ENCODE measurements at regions not wholly inside any gene's neighbourhood (a gene's known extent, or its start where the extent isn't known, plus 50 kb on each side); places are given as distances from the start of the nearest gene placed in this dataset.

DNA sequence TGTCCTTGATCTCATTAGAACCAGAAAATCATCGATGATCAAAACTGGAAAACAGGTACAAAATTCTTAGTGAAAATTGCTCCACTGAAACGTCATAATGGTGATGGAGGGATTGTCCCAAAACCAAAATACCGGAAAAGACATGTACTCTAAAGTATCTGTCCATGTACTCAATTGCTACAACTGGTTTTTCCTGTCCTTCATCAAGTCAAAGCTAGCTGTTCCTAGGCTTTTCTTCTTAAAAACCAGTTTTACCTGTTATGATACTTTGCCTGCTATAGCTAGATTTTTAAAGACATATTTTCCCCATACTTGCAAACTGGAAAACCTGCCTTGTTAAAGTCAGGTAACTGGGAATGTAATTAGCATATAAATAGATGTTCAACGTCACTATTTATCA lies 50.5 kb upstream of the LRRC1 start:
- DNase-seq (ENCODE audit: low spot score), result no peak

DNA sequence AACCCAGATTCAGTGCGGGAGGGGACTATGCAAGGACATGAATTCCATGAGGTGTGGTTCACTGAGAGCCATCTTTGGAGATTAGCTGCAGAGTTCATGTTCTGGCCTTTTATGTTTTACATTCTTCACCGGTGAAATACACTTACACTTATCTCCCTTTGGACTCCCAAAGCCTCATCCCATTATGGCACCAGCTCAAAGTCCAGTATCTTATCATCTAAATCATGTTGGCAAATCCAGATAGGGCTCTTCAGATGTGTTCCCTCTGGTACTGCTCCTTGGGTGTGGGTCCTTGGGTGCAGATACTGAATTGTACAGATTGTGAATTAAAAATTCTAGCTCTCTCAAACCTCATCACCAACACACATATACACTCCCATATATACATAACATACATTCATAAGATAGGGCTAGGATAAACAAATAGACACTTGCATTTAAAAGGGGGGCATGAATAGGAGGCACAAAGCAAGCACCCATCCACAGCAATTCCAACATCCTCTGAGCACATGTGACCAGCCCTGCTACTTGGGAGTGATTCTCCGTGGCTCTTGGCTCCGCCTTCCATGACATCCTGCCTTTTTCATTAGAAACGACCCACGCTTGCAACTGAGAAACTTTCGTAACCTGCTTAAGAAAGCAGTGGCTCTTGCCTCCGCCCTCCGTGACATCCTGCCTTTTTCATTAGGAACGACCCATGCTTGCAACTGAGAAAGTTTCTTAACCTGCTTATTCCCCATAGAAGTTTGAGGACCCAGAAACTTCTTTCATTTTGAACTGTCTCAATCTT lies 53.6 kb upstream of the LRRC1 start:
- no peak for DNase-seq (ENCODE audit: low spot score)

DNA sequence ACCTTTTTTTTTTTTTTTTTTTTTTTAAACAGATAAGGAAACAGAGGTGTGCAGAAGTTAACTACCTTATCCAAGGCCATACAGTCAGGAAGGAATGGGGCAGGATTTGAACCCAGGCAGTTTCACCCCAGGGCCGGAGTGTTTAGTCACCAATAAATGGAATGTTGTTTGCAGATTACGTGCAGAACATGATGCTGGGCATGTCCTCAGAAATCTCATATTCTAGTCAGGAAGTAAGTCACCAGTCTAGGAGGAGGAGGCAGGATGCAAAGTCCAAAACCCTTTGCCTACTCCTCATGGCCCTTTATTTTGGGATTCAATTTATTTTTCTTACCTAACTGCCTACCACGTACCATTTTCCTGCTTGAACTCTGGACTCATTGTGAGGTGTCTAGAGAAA lies 57.1 kb upstream of the LRRC1 start:
- DNase-seq (ENCODE audit: low spot score), result no peak

DNA sequence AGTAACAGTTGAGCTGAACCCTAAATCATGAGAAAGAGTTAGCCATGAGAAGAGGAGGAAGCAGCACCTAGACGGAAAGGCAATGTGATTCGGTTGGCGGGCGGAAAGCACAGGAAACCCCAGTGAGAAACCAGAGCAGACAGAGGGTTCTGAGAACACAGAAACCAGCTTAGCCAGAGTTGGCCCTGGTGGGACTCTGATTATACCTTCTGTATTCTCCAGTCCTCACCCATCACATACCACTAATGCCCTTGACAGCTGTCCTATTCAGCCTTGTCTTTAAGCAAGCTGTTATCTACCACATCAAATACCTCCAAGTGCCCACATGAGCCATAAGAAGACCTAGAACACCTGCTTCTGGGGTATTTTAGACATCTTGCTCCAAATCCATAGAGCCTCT lies 58.9 kb upstream of the LRRC1 start:
- DNase-seq (ENCODE audit: low spot score), result no peak

DNA sequence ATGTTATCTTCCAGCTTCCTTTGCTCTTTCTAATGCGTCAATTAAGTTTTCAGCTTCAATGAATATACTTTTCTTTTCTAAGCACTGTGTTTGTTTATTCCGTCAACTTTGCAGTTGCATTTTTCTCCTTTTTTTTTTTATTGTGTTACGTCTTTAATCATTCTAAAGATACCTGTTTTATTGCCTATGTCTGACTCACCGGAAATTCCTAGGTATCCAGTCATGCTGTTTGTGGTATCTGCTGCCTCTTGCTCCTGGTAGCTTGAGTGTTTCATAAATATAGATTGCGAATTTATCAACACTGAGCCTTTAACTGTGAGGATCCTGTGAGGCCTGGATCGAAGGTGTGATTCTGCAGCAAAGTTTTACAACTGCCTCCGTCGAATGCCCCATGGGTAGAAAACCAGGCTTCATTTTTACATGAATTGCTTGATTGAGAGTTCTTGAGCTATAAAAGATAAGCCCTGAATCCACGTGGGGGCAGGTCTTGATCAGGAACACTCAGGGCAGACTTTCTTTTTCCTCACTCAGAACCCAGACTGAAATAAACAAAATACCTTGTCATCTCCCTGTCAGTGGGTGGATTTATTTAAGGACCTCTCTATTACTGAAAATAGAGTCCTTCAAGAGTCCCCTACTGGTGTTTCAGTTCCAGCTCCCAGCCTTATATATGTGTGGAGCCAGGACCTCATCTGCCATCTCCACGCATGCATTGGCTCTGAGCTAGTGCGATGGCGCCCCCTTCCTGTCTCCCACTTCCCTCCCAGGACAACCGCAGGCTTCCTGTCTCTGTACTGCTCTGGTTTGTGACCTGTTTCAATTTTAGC lies 60.1 kb upstream of the LRRC1 start:
- DNase-seq (ENCODE audit: low spot score), result peak; percentile 12

DNA sequence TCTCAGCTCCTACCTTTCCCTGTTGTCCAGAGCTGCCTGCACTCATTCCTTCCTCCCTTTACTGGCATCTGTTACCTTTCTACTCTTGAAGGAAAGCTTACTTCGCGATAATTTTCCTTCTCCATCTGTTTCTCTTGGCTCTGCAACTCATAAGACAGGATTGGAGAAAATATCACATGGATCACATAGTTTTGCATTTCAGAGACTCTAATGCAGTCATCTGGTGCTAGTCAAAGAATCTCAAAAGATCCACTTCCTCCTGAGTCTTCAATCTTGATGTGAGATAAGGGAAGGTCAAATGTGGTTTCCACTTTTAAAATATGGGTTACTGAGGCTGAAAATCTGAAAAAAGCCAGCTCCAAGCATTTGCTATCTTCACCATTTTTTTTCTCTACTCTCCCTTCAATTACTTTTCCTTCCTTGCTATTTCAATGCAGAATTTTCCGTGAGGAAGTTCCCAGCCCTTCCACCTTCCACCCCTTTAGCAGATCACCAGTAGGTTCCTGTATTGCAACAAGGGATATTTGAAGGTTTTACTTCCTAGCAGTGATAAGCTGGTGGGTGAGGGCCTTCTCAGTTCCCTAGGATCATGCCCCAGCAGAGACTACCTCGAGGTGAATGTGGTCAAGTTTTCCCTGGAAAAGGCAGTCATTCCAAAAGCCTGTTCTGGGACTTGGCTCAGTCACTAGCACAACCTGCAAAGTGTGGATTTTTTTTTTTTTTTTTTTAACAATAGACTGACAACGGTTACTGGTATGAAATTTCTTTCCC lies 62.8 kb upstream of the LRRC1 start:
- no peak for DNase-seq (ENCODE audit: low spot score)

DNA sequence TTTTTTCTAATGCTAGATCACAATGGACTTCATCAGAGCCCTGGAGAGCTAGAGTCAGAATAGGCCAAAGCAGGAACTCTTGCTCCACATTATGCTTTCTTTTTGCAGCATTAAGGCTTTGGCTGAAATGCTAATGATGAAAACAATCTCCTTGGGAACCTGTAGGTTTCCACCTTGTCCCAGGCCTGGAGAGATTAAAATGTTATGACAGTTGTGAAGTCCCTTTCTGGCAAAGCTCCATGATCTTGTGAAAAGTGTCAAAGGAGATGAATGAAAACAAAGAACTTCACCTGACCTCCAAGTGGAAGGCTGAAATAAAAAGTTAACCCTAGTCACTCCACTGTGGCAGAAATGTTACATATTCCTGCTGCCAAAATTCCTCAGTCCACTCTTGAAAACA lies 64.0 kb upstream of the LRRC1 start:
- DNase-seq (ENCODE audit: low spot score), result no peak

DNA sequence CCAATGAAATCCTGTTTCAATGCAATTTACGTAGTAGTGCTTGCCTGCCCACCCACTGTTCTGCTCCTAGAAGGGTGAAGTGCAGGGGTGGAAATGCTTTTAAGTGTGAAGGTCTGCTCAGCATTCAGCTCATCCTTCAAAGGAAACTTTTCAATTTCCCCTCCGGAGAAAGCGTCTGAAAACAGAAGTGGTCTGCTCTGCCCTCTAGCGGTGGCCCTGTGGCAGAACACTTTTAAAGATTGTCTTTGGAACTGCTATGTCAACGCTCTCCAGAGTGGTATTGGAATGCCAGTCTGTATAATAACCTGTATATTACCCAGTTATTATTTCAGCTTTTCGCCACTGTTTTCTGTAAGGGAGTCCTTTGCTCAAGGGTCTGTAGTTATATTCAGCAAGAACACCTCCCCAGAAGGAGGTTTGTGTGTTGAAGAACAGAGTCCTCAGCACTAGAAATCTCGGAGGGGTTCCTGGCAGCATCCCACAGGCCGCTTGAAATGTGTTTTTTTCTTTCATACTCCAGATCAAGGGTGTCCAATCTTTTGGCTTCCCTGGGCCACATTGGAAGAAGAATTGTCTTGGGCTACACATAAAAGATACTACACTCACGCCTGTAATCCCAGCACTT lies 63.1 kb upstream of the KLHL31 start:
- peak; percentile 11 for DNase-seq (ENCODE audit: low spot score)

DNA sequence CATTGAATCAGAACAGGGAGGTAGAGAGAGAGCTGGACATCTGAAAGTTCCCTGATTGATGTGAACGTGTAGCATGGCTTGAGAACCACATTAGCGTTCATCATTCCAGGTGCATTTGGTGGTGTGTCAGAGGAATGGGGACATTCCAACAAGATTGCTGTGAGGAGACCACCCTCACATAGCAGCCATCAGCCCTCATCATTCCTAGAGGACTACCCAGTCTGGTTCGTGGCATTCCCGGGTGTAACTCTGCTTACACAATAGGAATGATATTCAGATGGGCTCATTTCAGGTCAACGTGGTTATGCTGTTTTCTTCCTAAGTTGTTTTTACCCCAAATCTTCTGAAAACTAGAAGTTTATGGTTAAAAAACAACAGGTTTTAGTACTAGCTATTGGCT lies 62.2 kb upstream of the KLHL31 start:
- DNase-seq (ENCODE audit: low spot score), result no peak

DNA sequence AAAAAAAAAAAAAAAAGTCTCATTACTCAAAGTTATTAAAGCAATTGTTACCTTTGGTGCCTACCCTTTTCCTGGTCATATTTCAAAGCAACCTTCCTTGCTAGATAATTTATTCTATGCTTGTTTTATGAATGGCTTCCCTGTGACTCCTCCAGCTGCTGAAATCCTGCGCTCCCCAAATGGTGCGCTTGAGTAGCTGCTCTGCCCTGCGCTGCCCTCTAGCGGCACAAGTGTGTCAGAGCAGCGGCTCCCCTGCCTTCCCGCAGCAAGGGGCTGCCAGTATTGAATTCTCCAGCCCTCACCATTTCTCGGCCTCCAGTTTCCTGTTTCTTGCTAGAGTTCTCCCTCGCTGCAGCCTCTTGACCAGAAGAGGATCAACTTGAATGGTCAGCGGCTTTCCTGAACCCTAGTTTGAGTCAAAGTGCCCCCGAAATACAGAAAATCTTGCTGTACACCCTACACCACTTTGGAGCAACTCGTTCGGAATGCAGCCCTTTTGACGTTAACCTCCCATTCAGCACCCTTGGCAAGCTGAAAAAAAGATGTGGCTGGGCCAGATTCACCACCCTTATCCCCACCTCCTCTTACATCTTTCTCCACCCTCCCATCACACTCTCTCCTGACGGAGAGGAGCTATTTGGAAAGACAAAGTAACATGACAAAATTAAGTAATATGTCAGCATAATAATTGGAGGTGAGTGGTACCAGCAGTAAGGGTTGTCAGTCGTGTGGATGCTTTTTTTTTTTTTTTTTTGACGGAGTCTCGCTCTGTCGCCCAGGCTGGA lies 60.4 kb upstream of the KLHL31 start:
- DNase-seq (ENCODE audit: low spot score), result peak; percentile 52

DNA sequence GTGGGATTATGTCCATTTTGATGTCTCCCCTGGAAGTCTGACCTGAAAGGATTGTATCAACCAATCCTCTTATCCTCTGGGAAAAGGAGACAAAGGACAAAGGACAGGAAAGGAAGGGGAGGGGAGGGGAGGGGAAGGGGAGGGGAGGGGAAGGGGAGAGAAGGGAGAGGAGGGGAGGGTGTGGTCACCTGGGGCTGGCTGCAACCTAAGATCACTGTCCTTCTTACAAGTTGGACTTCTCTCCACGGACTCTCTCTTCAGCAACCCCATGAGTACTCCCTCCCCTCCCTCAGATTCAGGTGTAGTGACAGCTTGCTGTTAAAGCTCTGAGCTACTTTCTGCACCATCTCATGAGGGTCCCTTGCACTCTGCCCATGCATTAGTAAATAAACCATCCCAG lies 58.9 kb upstream of the KLHL31 start:
- DNase-seq (ENCODE audit: low spot score), result no peak

DNA sequence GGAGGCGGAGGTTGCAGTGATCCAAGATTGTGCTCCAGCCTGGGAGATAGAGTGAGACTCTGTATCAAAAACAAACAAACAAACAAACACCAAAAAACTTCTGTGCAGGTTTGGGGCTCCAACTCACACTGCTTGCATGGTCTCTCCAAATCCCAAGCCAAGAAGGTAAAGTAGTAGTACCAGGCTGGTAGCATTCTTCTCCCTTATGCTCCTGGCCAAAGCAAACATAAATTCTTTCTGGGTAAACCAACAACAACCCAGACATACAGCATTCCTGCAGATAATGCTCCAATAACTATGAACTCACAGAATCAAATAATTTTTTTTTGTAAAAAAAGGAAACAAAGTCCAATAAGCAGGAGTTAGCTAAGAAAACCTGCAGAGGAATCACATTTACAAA lies 57.8 kb upstream of the KLHL31 start:
- no peak for DNase-seq (ENCODE audit: low spot score)

DNA sequence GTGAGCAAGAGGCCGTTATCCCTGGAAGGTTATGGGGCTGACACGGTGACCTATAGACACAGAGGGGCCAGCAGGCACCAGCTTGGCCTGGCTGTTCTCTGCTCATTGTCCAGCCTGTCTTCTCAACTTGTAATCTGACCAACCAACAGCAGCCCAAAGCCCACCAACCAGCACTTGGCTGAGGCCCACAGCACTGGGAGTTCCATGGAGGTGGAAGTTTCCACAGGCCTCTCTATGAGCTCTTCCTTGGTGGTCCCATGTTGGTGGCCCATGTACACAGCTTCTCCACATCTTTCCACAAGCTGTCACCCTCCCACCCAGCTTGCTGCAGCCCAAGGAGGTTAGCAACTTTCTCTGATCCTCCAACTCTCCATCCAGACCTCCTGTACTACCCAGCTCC lies 56.2 kb upstream of the KLHL31 start:
- no peak for DNase-seq (ENCODE audit: low spot score)

DNA sequence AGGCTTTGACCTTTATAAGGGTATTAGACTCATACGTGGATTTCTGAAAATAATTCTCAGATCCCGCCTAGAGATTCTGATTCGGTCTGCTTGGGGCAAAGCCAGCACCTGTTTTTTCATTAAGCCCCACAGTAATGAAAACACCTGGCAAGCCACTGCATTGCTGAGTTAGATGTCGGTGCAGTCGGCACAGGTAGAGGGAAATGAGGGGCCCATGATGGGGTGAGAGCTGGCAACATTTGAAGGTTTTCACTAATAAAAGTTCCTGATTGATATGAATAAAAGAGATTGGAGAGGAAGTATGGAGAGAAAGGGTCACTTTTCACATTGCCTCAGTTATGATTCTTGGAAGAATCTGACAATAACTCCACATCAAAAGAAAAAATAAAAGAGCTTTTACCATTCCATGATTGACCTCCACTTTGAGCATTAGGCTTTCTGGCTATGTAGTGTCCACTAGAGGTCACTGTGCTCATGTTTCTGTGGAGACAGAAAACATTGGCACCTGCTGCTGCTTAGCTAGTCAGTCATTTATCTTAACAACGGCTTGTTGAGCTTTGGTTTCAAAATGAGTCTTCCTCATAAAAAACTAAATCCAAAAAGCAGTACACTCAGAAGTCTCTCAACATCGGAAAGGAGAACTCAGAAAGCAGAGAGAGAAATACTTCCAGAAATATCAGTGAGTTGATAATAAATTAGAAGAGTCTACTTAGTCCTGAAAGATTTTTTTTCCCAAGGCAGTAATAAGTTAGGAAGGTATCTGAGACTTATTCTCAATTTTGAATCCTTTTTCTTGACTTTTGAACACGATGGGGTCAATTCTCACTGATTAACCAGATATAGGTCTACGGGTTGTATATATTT lies 53.3 kb upstream of the KLHL31 start:
- peak; percentile 31 for DNase-seq (ENCODE audit: low spot score)

DNA sequence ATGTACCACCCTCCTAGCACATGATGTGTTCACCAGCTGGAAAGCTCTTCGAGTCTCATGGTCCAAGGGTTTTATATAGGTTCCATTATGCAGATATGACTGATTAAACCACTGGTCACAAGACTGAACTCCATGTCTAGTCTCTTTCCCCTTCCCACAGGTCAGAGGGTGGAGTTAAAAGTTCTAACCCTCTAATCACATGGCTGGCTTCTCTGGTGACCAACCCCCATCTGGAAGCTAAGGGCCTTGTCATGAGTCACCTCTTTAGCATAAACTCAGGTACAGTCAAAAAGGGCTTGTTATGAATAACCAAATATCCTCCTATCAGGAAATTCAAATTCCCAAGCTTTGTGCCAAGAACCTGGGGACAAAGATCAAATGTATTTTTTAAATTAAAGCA lies 52.0 kb upstream of the KLHL31 start:
- no peak for DNase-seq (ENCODE audit: low spot score)

DNA sequence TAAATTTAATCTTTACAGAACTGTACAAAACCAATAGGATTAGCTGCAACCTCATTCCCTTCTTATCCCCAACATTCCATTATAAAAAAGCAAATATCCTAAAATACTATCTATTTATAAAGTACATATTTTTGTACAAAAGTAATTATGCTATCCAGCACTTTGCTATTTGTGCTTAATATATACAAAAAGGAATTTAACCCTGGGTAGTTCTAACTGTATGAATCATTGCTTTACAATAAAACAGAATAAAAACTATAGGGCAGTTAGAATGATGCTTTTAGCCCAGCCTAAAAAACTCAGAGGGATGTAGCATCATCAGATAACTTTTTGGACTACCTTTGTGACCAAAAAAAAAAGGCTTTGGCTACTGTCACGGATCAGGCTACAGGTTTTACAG lies 49.9 kb upstream of the KLHL31 start:
- DNase-seq (ENCODE audit: low spot score), result no peak

Data from HuH-7.5 (cell line).